Esophagus squamous epithelium (tissue), 4 donors: ENCODE measurements at regions not wholly inside any gene's neighbourhood (a gene's known extent, or its start where the extent isn't known, plus 50 kb on each side); places are given as distances from the start of the nearest gene placed in this dataset.

Experiments
- CTCF ChIP-seq, 6 experiments: fragments of 450-650 bp in 4 of 6; fragments of 200-600 bp in 2 of 6; sonication (generic) in 2 of 6; IDR thresholded peaks; one replicate each; pipeline ENCODE4 v1.5.1; 2016 to 2019; ENCODE audit warnings: antibody characterized with exemption in 6 of 6, mild to moderate bottlenecking in 4 of 6, moderate library complexity in 4 of 6
- POLR2A ChIP-seq, 4 donors: fragments of 450-650 bp; IDR thresholded peaks; one replicate each; pipeline ENCODE4 v1.6.1; 2017; ENCODE audit warnings: antibody characterized with exemption in 4 of 4, mild to moderate bottlenecking in 4 of 4, moderate library complexity in 3 of 4

GRCh38 chr4:22055954-22056353 lies 107.4 kb upstream of the KCNIP4 start:
- TF ChIP-seq CTCF (IDR thresholded peaks at IDR 0.05) (no peak), POLR2A (IDR thresholded peaks at IDR 0.05) (no peak)
